MV-4-11 (cell line): ENCODE measurements at regions not wholly inside any gene's neighbourhood (a gene's known extent, or its start where the extent isn't known, plus 50 kb on each side); places are given as distances from the start of the nearest gene placed in this dataset.
"Not testable (repeated sequence)": the region's sequence is repeated elsewhere in the genome, so short reads cannot be mapped to it uniquely, and the experiment has no call there.

Experiments used
- DNase-seq: peaks from one replicate; lab custom pipeline; 2025; lab: John Stamatoyannopoulos, UW

DNA sequence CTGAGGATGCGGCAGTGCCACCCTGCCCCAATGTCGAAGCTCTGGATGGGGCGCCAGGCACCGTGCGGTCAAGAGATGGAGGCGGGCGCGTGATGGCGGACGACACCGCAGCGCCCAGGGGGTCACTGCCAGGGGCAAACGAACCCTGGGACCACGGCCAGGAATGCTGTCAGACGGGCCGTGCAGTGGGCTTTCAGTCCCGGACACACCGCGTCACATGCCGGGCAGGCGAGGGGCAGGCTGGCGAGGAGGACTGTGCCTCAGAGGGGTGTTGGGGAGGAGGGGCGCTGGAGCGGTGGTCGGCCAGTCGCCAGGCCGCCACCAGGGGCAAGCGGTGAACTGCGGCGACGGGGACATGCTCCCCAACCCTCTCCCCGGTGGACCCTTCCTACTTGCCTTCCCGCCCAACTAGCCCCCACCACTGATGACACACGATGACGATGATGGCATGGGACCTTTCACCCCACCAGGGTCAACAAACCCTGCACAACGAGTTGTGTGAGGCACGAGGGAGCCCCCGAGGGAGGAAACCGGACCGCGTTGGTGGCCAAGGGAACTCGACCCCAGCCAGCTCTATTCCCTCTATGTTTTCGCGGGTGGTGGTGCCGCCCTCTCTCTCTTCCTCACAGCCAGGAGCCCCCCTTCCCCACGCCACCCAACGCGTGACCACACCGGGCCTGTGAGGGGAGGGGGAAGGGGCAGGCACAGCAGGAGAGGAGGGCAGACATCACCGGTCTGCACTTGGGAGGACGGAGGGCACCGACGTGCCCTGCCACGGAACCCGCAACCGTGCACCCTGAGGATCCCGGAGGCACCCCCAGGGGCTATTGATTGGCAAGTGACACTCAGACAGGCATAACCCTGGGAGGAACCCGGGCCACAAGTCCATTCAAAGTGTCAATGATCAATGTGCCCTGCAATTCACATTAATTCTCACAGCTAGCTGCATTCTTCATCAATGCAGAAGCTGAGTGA lies 1960.9 kb upstream of the DEFB115 start:
- no peak for DNase-seq

DNA sequence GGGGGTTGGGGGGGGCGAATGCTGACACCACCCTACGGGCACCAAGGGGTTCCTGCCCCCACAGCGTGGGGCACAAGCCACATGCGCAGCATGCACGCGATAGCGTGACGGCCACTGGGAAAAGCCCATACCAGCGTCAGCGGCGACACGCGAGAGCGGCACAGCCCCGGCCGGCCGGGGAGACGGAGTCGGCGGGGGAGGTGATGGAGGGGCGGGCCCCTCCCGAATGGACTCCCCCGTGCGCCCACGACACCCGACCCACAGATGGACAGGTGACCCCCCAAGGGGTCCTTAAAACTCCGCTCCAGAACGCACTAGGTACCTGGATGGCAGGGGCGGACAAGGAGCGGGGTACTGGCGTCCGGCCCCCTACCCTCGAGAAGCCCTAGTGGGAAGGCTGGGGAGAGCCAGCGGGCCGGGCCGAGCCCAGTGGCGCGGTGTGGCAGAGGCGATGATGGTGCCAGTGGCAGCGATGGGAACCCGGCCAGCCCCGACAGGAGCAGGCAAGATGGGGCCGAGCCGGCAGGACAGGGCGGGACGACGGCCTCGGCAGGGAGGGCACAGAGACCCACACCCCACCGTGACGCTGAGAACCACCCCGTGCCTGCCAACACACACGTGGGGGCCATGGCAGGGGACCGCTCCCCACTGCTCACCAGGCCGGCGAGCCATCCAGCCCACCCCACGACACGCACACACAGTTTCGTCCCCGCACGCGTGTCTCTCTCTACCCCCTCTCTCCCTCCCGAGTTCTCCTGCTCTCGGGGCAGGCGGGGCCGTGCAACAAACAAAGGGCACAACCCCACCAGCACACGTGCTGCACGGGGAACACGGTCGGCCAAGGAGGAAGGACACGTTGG lies 1959.8 kb upstream of the DEFB115 start:
- DNase-seq, result no peak

DNA sequence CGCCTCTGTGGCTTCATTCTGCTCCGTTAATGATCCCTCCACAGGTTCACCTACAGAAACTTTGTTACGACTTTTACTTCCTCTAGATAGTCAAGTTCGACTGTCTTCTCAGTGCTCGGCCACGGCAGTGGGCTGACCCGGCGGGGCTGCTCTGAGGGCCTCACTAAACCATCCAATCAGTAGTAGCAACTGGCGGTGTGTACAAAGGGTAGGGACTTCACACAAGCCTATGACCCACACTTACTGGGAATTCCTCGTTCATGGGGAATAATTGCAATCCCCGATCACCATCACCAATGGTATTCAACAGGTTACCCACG lies 1959.2 kb upstream of the DEFB115 start:
- no peak for DNase-seq

DNA sequence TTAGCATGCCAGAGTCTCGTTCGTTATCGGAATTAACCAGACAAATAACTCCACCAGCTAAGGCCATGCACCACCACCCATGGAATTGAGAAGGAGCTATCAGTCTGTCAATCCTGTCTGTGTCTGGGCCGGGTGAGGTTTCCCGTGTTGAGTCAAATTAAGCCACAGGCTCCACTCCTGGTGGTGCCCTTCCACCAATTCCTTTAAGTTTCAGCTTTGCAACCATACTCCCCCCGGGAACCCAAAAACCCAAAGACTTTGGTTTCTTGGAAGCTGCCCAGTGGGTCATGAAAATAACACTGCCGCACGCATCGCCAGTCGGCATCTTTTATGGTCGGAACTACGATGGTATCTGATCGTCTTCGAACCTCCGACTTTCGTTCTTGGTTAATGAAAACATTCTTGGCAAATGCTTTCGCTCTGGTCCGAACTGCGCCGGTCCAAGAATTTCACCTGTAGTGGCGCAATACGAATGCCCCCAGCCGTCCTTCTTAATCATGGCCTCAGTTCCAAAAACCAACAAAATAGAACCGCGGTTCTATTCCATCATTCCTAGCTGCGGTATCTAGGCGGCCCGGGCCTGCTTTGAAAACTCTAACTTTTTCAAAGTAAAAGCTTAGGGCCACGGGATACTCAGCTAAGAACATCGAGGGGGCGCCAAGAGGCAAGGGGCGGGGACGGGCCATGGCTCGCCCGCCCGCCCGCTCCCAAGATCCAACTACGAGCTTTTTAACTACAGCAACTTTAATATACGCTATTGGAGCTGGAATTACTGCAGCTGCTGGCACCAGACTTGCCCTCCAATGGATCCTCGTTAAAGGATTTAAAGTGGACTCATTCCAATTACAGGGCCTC lies 1958.5 kb upstream of the DEFB115 start:
- no peak for DNase-seq

DNA sequence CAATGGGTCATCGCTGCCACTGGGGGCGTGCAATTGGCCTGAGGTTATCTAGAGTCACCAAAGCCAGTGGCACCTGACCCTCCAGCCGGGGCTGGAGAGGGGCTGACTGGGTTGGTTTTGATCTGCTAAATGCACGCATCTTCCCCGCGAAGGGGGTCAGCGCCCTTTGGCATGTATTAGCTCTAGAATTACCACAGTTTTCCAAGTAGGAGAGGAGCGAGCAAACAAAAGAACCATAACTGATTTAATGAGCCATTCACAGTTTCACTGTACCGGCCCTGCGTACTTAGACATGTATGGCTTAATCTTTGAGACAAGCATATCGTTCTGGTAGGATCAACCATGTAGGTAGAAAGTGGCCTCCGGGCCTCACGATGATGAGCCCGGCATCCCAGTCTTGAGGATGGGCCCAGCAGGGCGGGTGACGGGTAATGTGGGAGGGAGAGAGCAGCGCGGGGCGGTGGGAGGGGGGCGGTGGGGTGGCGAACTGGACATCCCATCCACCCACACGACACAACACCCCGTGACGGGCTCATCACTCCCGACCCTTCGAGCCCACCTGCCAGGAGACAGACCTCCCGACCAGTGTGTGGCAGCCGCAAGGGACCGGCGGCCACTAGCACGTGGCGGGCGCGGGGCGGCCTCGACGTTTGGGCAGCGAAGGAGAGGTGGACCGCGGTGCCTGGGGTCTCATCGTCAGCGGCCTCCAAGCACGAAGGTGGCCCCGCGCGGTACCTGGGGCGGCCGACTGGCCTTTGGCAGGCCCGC lies 1957.5 kb upstream of the DEFB115 start:
- DNase-seq, result no peak

DNA sequence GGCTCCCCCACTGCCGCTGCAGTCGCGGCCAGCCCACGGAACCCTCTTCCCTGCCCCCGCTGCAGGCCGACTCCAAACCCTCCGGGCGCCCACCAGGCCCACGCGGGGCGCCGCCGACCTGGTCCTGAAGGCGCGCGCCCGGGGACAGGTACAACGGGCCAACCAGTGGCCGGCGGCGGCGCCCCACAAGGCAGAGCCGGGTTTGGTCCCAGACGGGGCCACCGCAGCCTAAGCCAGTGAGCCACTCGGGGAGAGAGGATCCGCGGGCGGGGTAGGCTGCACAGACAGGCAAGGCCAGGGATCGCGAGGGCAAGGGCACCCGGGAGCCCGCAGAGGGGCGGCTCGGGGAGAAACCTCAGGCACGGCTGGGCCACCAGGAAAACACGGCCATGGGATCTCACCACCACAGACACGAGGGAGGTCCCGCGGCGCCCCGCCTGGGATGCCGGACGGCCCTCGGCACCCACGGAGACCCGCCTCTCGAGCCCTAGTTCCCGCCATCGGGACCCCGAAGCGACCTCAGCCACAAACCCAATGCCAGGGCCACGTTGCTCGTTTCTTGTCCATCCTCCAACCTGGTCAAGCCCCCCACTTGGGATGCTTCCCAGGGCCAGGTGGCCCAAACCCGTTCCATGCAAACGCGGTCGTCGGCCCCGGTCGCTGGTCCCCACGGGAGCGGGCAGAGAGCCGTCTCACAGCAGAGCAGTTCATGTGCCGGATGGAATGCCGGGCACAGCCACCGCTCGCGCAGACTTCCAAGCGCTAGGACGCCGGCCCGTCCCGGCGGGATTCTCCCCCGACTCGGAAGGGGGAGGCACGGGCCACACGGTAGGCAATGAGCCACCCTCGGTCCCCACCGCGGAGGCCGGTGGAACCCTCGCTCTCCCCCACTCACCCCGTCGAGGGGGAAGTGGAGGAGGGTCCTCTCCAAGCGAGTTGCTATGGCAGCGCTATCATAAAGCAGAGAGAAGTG lies 1956.6 kb upstream of the DEFB115 start:
- DNase-seq, result no peak

DNA sequence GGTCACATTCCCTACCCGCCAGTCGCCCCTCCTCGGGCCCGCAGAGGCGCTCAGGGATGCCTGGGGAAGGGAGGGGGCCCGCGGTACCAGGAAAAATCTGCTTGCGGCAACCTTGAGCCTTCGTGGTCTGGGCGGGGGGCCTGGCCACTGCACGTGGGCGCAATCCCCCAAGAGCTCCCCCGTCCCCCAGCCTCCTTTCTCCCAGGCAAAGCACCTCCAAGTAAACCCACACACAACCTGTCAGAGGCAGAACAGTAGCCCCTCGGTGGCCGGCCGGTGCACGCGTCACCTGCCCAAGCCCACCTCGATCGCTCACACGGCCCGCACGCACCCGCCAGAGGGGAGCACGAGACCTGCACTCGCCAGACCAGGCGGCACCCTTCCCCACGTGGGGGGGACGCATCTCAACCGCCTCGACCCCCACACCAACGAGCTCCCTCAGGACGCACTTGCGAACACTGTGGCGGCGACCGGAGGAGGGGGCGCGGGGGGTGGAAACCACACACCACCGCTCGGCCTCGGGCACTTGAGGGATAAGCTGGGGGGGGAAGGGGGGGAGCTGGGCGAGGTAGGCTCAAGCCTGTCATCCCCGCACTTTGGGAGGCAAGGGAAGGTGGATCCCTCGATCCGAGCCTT lies 1955.7 kb upstream of the DEFB115 start:
- no peak for DNase-seq

DNA sequence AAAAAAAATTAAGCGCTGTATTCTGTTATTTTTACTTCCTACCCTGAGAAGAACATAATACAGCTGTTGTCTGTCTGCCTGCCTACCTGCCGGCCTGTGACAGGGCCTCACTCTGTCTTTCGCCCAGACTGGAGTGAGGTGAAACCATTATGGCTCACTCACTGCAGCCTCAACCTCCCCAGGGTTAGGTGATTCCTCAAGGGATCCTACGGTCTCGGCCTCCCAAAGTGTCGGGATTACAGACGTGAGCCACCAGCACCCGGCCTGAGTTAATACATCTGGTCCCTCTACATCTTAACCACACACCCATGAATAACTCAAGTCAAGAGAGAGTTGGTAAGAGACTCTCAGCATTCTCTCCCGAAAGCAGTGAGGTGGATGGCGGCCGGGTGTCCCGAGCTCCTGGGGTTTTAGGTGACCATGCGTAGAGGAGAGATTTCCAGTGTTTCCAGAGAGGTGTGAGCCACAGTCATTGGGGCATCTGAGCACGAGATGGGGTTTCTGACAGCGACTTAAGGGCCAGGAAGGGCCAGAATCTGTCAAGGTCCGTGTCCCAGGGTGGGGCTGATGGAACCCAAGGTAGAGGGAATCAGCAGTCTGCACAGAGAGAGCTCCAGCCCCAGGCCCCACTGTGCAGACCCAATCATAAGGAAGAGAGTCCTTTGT lies 1954.4 kb upstream of the DEFB115 start:
- no peak for DNase-seq

DNA sequence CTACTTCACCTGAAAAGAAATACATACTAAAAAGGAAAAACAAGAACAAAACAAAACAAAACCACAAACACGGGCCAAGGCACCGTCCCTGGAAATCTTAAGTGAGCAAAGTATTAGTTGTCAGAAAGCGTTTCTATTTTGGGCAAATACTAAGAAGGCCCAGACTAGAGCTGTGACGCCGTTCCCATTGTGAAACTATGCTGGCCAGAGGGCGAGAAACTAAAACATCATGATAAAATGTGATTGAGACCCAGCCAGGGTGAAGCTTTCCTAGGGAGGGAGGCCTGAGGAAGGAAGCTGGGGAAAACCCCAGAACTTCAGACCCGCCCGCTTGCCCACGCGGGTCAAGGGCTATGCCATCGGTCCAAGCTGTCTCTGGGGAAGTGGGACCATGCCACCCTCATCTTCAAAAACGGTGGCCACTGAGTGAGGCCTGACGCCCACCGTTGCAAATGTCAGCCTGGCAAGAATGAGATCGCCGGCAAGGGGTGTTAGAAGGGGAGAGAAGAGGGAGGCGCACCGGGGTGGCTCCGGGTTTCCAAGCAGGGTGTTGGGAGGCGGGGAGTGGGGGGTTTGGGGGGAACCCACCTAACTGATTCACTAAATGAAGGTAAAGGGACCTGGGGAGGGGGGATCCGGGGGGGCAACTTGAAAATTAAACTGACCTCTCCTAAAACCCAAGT lies 1950.9 kb upstream of the DEFB115 start:
- no peak for DNase-seq

DNA sequence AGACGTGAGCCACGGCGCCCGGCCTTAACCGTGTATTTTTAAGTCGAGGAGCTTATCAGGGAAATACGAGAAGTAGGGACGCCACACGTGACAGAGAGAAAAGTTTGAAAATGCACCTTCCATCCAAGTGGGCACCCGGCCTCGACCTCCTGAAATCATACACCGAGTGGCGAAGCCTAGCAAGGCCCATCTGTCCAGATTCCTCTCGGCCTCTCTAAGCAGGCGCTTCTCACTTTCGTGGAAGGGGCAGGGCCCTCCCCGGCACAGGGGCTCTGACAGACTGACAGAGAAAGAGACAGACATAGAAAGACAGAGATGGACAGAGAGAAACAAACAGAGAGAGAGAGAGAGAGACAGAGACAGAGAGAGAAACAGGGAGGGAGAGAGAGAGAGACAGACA lies 1950.0 kb upstream of the DEFB115 start:
- DNase-seq, result not testable (repeated sequence)

DNA sequence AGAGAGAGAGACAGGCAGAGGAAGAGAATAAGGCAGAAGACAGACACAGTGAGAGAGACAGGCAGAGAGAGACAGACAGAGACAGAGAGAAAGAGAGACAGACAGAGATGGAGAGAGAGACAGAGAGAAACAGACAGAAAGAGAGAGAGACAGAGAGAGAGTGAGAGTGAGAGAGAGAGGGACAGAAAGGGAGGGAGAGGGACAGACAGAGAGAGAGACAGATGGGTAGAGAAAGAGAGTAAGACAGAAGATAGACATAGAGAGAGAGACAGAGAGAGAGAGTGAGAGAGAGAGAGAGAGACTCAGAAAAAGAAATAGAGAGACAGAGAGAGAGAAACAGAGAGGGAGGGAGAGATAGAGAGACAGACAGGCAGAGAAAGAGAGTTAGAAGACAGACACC lies 1948.5 kb upstream of the DEFB115 start:
- not testable (repeated sequence) for DNase-seq

DNA sequence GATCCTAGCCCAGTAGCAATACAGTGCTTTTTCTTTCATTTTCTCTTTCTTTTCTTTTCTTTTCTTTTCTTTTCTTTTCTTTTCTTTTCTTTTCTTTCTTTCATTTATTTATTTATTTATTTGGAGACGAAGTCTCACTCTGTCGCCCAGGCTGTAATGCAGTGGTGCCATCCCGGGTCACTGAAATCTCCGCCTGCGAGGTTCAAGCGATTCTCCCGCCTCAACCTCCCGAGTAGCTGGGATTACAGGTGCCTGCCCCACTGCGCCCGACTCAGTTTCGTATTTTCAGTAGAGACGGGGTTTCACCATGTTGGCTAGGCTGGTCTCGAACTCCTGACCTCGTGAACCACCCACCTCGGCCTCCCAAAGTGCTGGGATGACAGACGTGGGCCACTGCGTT lies 1948.0 kb upstream of the DEFB115 start:
- DNase-seq, result not testable (repeated sequence)

DNA sequence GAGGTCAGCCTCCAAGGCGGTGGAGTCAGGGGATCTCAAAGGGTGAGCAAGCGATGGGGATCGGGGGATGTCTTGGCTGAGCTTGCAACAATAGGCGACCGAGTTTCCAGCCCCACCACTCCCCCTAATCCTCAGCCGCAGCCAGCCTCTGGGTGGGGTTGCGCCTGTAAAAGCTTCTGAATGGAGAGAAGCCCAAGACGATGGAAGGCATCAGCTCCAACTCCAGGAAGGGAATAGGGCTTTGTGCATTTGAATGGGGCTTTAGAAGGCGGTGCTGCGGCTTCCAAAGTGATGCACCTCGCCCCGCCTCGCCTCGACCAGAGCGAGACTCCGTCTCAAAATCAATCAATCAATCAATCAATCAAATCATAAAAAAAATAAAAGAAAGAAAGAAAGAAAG lies 1946.4 kb upstream of the DEFB115 start:
- not testable (repeated sequence) for DNase-seq

DNA sequence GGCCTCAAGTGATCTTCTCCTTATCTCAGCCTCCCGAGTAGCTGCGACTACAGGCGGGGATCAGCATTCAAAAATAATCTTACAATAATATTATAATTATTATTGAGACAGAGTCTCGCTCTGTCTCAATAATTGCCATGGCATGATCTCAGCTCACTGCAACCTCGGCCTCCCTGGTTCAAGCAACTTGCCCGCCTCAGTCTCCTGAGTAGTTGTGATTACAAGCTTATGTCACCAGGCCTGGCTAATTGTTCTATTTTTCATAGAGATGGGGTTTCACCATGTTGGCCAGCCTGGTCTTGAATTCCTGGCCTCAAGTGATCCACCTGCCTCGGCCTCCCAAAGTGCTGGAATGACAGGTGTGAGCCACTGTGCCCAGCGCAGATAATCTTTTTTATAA lies 1944.8 kb upstream of the DEFB115 start:
- DNase-seq, result not testable (repeated sequence)

DNA sequence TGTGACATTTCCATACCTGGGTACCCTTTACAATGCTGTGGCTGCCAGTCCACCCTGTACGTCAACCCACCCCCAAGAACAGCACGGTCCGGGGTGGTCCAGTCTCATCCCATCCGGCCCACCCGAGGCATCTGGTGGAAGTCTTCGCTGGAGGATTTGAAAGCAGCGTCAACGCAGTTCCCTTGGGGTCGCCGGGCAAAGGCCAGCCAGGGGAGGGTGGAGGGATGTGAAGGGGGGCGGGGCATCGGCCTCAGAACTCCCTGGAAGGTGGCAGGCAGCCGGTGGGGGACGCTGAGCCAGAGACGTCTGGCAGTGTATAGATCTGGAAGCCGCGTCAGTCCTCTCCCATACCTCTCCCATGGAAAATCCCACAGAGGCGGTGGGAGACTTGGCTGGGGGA lies 1944.0 kb upstream of the DEFB115 start:
- DNase-seq, result no peak

DNA sequence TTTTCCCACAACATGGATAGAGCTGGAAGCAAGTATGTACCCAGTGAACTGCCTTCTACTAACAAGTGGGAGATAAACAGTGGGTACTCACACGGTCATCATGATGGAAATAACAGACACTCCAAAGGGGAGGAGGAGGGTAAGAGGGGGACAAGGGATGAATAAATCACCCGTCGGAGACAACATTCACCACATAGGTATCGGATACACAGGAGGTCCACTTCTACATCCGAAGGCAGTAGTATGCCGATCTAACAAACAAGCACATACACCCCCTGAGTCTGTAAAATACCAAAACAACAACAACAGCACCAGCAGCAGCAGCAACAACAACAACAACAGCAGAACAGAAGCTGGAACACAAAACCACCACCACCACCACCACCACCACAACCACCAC lies 1943.2 kb upstream of the DEFB115 start:
- DNase-seq, result no peak

DNA sequence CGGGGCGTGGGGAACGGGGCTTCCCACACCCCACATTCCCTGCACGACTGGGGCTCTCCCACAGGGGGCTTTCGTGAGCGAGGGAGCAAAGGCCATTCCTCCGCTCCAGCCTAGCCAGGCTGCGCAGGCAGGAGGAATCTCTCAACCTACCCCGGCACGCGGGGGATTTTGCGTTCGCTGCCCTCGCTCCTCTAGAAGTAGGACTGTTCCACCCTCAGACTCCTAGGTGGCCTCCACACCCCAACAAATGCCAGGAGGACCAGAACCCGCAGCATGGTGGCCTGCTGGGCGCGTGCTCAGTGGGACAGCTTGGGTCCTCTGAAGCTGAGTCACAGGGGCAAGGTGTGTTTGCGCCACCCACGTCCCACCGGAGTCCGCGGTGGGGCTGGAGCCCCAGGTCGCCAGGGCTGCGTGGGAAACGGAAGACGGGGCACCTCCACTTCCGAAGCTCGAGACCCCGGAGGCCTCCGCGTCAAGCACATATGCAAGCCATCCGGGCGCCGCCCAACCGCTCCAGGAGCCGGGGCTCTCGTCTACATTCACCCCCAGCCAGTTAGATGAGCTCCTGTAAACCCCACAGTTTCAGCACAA lies 1938.5 kb upstream of the DEFB115 start:
- no peak for DNase-seq

DNA sequence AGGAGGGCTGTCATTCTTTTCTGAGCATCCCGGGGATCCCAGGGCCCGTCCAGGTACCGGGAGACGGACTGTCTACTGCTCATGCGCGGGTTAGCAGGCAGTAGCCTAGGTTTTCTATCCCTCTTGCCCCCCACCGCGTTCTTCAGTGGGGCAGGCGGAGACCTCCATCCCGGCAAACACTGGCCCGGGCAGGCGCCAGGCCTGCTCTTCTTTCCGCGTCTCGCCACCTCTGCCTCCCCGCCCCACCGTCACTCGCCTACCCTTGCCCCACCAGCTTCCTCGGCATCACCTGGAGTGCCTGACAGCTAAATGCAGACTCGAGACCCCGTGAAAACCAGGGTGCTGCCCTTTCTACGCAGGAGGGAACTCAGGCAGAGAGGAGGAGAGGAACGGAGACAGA lies 1937.7 kb upstream of the DEFB115 start:
- DNase-seq, result no peak
